ENCODE measurements at regions not wholly inside any gene's neighbourhood (a gene's known extent, or its start where the extent isn't known, plus 50 kb on each side); places are given as distances from the start of the nearest gene placed in this dataset.

GRCh38 chr7:4430227-4430626 lies 251.9 kb upstream of the FOXK1 start:
- H2AFZ ChIP-seq (ENCODE audit: low read length), result no peak overlapping the region
- H2BK5ac ChIP-seq (ENCODE audit: insufficient read length, low read length), result no peak overlapping the region
- no peak overlapping the region for H2BK20ac ChIP-seq (ENCODE audit: low read depth, low read length, poor library complexity, severe bottlenecking)
- H3K4me1 ChIP-seq (ENCODE audit: insufficient read depth, low read length), result no peaks in the 10 kb centered on the region
- H2BK120ac ChIP-seq (ENCODE audit: low read depth, low read length, poor library complexity, severe bottlenecking), result no peak overlapping the region
- H3K14ac ChIP-seq (ENCODE audit: insufficient read depth, low read length), result no peak overlapping the region
- no peak overlapping the region for H3K4me2 ChIP-seq (ENCODE audit: insufficient read depth, insufficient read length, low read length)
- H3K56ac ChIP-seq (ENCODE audit: insufficient read length, low read depth, low read length), result no peak overlapping the region
- H4K91ac ChIP-seq (ENCODE audit: insufficient read length, low read depth, low read length), result no peak overlapping the region
- H2AK5ac ChIP-seq (ENCODE audit: insufficient read length, low read length), result no peak overlapping the region
- H3K27me3 Mint-ChIP-seq (ENCODE audit: low read depth), result peaks cover 8% of the 10 kb centered on the region
- peaks cover 35 to 83% of the 10 kb centered on the region in 2 experiments for H3K9me3 Mint-ChIP-seq
- no peak overlapping the region for H3K27ac ChIP-seq (ENCODE audit: insufficient read length, low read depth, low read length)
- H3K23me2 ChIP-seq (ENCODE audit: insufficient read length, low read depth, low read length, poor library complexity, severe bottlenecking), result no peaks in the 10 kb centered on the region
- H3K36me3 Mint-ChIP-seq (ENCODE audit: insufficient read depth in 1 of 3, low read depth in 3 of 3), result peaks cover 0 to 9% (median 3%) of the 10 kb centered on the region in 3 experiments; a peak in 5 of 7 replicates
- no peak overlapping the region for H3K9ac ChIP-seq (ENCODE audit: extremely low read depth, insufficient read length, low read length)
- H3T11ph ChIP-seq (ENCODE audit: low read length), result no peak overlapping the region
- WGBS (ENCODE audit: extremely low coverage, insufficient read length, low lambda C conversion rate), result no CpG with 5 or more reads among the region's 1 CpG
- no peaks in the 10 kb centered on the region for H3K79me1 ChIP-seq (ENCODE audit: insufficient read depth, low read depth, low read length, poor library complexity, severe bottlenecking)
- H4K20me1 ChIP-seq (ENCODE audit: control insufficient read depth, insufficient read depth, insufficient read length), result no peaks in the 10 kb centered on the region
- DNase-seq, result no peak
- H4K5ac ChIP-seq (ENCODE audit: insufficient read length, low read depth, low read length), result no peak overlapping the region
- no peak overlapping the region for H3K18ac ChIP-seq (ENCODE audit: insufficient read length, low read depth, low read length)
- no peak overlapping the region for H4K8ac ChIP-seq (replicated peaks; ENCODE audit: insufficient read length, low read depth, low read length)
- H3K4me3 Mint-ChIP-seq, result no peak overlapping the region
- no peak overlapping the region for H3K27ac Mint-ChIP-seq
- H3K27me3 ChIP-seq (ENCODE audit: insufficient read depth, low read length), result no peaks in the 10 kb centered on the region
- H3K4ac ChIP-seq (ENCODE audit: low read depth, low read length), result no peak overlapping the region
- no peak for TF ChIP-seq CTCF (conservative IDR thresholded peaks at IDR 0.05)
- no peaks in the 10 kb centered on the region for H3K79me2 ChIP-seq (ENCODE audit: insufficient read depth, low read length)
- H3K9me3 ChIP-seq (ENCODE audit: control insufficient read depth, low read depth, low read length), result no peaks in the 10 kb centered on the region
- no peak overlapping the region for H2BK12ac ChIP-seq (ENCODE audit: insufficient read length, low read depth, low read length)
- H3K23ac ChIP-seq (ENCODE audit: insufficient read length, low read depth, low read length), result no peak overlapping the region
- no peak overlapping the region for H2BK15ac ChIP-seq (ENCODE audit: low read depth, low read length)
- H3K4me1 Mint-ChIP-seq, result no peaks in the 10 kb centered on the region

All from H9 (cell line).